Esophagus squamous epithelium (tissue), 5 donors: ENCODE measurements at regions not wholly inside any gene's neighbourhood (a gene's known extent, or its start where the extent isn't known, plus 50 kb on each side); places are given as distances from the start of the nearest gene placed in this dataset.

Source experiments
- DNase-seq: peaks from one replicate; lab custom pipeline; 2025; lab: John Stamatoyannopoulos, UW
- H3K27ac ChIP-seq, 4 donors: fragments of 200-600 bp; sonication (generic); one replicate each; pipeline ENCODE4 v1.5.1; 2016 to 2019; ENCODE audit warnings: mild to moderate bottlenecking in 1 of 4
- H3K27me3 ChIP-seq, 4 donors: fragments of 200-600 bp; sonication (generic); 1 replicate in 3 of 4; 2 replicates in 1 of 4; pipeline versions ENCODE4 v1.5.1 to v1.6.0; 2017 to 2021; ENCODE audit warnings: antibody characterized with exemption in 1 of 4
- H3K36me3 ChIP-seq, 3 donors: fragments of 200-600 bp; sonication (generic); one replicate each; pipeline ENCODE4 v1.5.1; 2016 to 2019
- H3K4me1 ChIP-seq, 3 donors: fragments of 200-600 bp; sonication (generic); one replicate each; pipeline ENCODE4 v1.5.1; 2017 to 2019
- H3K4me3 ChIP-seq, 4 donors: fragments of 200-600 bp; sonication (generic); 1 replicate in 3 of 4; 2 replicates in 1 of 4; pipeline ENCODE4 v1.5.1; 2016 to 2019; ENCODE audit warnings: mild to moderate bottlenecking in 2 of 4, moderate library complexity in 1 of 4
- H3K9me3 ChIP-seq, 3 donors: fragments of 200-600 bp; sonication (generic); one replicate each; pipeline ENCODE4 v1.5.1; 2016 to 2019
- POLR2A ChIP-seq, 4 donors: fragments of 450-650 bp; IDR thresholded peaks; one replicate each; pipeline ENCODE4 v1.6.1; 2017; ENCODE audit warnings: antibody characterized with exemption in 4 of 4, mild to moderate bottlenecking in 4 of 4, moderate library complexity in 3 of 4
- WGBS, 2 donors: methylation state at CpG; one replicate each; pipeline ENCODE4 v1.1.5; 2018; 5-methylcytosine and 5-hydroxymethylcytosine counted together
- intact Hi-C: fragments of 100-400 bp; cut with DNase I; formaldehyde crosslinking; loops from one replicate; pipeline ENCODE4 v1.15.0; 2022
- TF ChIP-seq, protein P1 (sequence below), 6 experiments: fragments of 450-650 bp in 4 of 6; fragments of 200-600 bp in 2 of 6; sonication (generic) in 2 of 6; IDR thresholded peaks; one replicate each; pipeline ENCODE4 v1.5.1; 2016 to 2019; ENCODE audit warnings: antibody characterized with exemption in 6 of 6, mild to moderate bottlenecking in 4 of 6, moderate library complexity in 4 of 6
- donor health status: DM: yes; HTN: yes; CAD: no.

DNA sequence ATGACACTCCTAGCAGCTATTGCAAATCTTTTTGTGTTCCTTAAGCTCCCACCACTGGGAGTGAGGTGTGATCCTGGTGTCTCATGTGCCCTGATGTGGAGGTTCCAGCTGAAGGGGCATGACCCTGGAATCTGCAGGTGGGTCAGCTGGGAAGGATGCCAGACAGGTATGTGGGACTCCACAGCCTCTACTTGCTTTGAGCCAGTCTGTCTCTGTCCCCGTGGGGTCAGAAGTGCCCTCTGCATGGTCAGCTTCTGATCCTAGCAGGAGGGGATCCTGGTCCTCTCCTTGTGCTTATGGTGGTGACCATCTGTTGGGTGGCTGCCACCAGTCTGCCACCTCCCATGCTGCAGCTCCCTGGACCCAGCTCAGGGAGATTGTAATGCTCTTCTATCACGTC is 51.1 kb upstream of the COMTD1 start:
- Histone ChIP-seq H3K4me1 (peaks cover 14 to 32% (median 26%) of the 10 kb centered on the region in 3 donors), H3K4me3 (no peak overlapping the region), H3K27me3 (no peaks in the 10 kb centered on the region), H3K9me3 (no peaks in the 10 kb centered on the region), H3K27ac (no peak overlapping the region), H3K36me3 (peaks cover 0 to 3% (median 0%) of the 10 kb centered on the region in 3 donors)
- 71 to 86% methylated on average over 1 to 2 of the region's 2 CpGs for WGBS, 2 donors
- TF ChIP-seq, protein P1, sequence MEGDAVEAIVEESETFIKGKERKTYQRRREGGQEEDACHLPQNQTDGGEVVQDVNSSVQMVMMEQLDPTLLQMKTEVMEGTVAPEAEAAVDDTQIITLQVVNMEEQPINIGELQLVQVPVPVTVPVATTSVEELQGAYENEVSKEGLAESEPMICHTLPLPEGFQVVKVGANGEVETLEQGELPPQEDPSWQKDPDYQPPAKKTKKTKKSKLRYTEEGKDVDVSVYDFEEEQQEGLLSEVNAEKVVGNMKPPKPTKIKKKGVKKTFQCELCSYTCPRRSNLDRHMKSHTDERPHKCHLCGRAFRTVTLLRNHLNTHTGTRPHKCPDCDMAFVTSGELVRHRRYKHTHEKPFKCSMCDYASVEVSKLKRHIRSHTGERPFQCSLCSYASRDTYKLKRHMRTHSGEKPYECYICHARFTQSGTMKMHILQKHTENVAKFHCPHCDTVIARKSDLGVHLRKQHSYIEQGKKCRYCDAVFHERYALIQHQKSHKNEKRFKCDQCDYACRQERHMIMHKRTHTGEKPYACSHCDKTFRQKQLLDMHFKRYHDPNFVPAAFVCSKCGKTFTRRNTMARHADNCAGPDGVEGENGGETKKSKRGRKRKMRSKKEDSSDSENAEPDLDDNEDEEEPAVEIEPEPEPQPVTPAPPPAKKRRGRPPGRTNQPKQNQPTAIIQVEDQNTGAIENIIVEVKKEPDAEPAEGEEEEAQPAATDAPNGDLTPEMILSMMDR (IDR thresholded peaks at IDR 0.05), result no peak
- no peak for TF ChIP-seq POLR2A (IDR thresholded peaks at IDR 0.05)
- intact Hi-C loops, result no loop called here
- DNase-seq, result no peak
